Medulla oblongata (tissue), 1 donor: ENCODE measurements at regions not wholly inside any gene's neighbourhood (a gene's known extent, or its start where the extent isn't known, plus 50 kb on each side); places are given as distances from the start of the nearest gene placed in this dataset.
A peak's percentile ranks its signal among the peaks of the same experiment; 100 is the strongest.

Experiments
- DNase-seq: peaks from one replicate; pipeline ENCODE4 v3.0.0-alpha.2; 2015; ENCODE audit errors: extremely low spot score

- DNase-seq = no peak
Measured at GRCh38 chr7:79872176-79872575, 262.5 kb upstream of the GNAI1 start.

GRCh38 chr7:79868010-79868409, 266.6 kb upstream of the GNAI1 start:
- no peak for DNase-seq

DNA sequence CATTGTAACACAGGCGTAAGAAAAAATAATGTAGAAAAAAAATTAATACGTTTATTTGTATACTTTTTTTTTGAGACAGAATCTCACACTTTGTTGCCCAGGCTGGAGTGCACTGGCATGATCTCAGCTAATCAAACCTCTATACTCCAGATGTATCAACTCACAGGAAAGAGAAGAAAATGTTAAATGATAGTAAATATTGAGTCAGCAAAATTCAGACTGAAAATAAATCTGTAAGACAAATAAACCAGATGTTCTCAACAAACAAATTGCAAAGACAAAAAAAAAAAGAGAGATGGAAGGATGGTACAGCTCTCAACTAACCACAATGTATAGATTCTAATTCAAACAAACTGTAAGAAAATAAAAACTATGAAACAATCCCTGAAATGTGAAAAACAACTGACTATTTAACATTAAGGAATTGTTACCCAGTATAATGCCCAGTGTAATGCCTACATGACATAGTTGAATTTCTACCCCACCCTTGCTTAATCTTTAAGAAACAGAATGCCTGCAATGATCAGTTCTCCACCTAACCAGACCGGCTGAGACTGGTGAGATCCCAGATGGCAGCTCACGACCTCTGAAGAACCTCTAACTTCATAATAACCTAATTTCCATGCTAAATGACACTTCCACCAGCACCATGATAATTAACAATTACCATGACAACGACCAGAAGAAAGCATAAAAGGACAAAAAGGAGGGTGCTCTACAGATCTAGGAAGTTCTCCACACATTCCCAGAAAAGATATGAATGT, 272.0 kb upstream of the GNAI1 start:
- DNase-seq = no peak

DNA sequence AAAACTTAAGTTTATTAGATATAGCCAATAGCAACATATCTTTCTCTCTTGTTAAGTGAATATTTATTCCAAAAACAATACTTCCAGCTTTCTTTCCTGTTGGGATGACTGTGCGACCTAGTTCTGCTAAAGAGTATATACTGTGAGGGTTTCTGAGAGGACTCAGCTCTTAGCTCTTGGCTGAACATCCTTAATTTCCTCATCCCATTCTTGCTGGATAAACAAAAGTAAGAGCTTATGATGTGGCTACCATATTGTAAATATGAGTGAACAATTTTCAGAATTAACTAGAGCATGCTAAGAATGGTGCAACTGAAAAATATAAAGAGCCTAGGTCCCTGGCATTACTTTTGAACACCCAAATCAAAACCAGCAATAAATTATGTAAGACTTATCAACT, 279.5 kb upstream of the GNAI1 start:
- DNase-seq = no peak

DNA sequence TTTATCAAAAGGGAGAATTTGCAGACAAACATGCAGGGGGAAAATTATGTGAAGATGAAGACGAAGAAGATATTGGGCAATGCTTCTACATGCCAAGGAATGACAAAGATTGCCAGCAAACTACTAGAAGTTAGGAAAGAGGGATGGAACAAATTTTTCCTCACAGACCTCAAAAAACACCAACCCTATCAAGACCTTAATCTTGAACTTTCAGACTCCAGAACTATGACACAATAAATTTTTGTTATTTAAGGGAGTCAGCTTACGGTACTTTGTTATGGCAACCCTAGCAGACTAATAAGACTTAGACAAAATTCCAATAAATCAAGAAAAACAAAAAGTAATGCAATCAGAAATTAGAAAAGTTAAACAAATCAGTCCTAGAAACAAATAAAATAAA, 280.0 kb upstream of the GNAI1 start:
- no peak for DNase-seq

DNA sequence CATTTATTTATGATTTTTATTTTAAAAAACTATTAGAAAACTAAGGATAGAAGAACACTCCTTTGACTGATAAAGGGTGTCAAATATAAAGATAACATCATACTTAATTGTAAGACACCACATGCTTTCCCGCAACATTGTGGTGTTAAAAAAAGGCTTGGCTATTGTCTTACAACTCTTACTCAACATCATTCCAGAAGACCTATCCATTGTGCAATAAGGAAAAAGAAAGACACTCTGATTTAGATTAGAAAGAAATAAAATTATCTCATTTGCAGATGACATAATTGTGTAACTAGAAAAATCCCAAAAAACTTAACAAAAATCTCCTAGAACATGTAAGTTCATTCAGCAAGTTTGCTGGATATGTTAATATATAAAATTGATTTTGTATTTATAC, 296.7 kb upstream of the GNAI1 start:
- no peak for DNase-seq

- DNase-seq = no peak
Measured at GRCh38 chr7:79833616-79834015, 301.0 kb upstream of the GNAI1 start.

GRCh38 chr7:79828866-79829265, 305.8 kb upstream of the GNAI1 start:
- no peak for DNase-seq

DNA sequence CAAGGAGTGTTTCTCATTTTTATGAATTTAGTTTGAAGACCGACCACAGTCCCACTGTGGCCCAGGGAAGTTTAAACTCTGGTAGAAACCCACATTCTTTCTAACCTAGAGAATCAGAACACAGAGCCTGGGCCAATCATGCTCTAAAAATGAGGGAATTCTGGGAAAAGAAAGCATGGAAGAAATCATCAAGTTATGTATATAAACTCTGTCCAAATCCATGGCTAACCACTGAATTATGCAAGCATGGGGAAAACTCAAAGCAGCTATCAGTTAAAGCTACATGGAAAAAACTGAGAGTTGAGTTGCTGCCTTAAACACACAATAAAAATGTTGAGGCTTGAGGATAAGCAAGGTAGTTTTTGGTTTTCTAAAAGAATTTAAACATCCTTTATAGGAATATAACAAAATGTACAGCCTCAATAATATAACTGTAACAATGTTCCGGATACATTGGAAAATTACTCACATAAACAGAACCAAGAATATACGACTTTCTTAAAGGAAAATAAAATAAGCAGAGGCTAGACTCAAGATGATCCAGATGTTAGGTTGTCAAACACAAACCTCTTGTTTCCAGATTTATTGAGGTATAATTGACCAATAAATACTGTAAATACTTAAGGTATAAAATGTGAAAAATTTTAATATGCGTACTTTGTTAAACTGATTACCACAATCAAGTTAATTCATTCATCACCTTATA, 311.2 kb upstream of the GNAI1 start:
- DNase-seq = no peak

DNA sequence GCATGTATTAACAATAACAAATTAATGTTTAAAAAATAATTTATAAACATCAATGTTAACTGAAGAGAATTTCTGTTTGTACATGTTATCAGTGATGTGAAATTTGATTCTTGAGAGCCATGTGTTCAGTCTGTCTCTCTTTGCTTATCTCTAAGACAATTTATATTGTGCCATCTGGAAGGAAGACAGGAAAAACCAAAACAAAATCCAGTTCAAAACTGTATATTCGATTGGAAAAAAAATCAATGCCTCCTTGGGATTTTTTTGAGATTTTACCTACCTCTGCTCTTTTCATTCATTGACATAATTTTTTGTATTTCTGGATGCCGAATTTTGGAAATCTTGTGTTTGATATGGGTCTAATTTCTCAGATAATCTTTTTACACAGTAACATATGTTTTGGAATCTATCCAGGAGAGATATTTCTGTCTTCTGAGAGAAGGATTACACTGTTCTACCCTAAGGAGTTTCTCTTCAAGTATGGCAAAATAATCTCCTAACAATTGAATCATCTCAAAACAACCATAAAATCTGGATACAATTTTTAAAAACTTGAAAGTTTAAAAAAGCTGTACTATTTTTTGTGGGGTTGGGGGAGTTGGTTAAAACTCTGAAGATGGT, 311.9 kb upstream of the GNAI1 start:
- DNase-seq = no peak

- peak; percentile 67 for DNase-seq
Measured at GRCh38 chr7:79820387-79820786, 314.2 kb upstream of the GNAI1 start.

DNA sequence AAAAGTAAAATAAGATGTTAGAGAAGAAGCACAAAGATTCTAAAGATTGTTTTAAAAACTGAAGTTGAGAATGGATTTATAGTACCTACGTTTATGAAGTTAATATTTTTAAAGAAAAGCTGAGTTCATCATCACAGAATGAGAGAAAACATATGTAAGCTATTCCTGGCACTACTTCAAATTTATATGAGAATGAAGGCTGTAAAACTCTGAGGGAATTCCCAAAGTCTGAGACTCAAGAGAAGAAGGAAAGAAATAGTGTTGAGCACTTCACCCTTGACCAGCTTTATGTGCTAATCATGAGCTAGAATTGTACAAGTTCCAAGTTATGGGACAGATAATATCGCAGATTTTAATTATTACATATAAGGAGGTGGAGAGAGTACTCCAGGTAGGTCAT, 323.7 kb upstream of the GNAI1 start:
- DNase-seq = no peak

- DNase-seq = peak; percentile 25
Measured at GRCh38 chr7:79806161-79806734, 328.4 kb upstream of the GNAI1 start.

DNA sequence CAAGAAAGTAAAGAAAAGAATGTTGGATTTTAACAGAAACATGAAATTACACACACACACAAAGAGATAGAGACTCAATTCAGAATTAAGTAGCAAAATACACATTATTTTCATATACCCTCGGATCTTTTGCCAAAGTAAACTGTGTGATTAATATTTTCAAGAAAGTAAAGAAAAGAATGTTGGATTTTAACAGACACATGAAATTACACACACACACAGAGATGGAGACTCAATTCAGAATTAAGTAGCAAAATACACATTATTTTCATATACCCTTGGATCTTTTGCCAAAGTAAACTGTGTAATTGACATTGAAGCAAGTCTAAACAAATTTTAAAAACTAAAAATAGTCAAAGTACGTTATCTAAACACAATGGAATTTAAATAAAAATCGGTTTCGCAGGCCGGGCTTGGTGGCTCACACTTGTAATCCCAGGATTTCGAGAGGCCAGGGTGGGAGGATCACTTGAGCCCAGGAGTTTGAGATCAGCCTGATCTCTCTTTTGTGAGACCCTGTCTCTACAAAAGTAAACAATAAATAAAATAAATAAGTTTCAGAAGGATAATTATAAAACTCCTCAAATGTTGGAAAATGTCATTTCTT, 337.3 kb upstream of the MAGI2 start:
- DNase-seq = no peak

DNA sequence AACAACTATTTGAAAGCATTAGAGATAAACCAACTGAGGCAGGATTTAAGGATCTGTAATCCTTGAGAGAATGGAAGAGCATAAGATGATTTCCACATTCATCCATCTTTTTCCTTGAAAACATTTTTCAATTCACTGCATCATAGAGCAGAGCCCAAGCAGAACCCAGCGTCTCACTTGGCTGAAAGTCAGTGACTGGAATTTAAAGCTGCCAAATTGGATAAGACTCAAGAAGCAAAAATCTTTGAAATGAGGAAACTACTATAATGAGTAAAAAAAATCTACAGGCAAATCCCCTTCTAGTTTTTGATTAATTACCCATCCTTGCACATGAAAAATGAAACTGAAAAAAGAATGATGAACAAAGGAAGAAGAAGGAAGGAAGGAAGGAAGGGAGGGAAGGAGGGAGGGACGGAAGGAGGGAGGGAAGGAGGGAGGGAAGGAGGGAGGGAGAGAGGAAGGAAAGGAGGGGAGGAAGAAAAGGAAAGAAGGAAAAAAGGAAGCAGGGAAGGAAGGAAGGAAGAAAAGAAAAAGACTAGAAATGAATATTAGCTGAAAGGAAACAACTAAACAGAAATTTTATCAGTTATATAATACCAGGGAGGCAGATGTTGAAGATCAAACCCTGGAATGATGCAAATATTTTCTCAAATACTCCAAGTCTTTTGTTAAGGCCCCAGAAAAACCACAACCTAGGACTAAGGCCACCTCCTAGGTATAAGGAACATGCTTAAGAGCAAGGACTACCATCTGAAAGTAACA, 336.3 kb upstream of the MAGI2 start:
- no peak for DNase-seq

DNA sequence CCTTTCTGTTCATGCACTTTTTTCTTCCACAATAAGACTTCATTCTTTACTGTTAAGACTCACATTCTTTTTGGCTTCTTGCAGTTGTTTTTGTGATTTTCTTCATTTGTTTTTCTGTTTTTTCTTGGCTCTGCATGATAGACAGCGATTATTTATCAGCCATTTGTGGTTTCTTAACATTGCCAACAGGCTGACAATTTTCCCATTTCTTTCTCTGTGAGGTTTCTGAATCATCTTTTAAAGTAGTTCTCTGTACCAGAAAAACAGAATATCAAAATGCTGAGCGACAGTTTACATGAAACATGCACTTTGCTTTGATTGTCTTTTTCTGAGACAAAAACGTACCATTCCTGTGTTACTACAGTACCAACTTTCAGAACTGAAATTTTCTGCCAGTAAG, 334.2 kb upstream of the MAGI2 start:
- no peak for DNase-seq

DNA sequence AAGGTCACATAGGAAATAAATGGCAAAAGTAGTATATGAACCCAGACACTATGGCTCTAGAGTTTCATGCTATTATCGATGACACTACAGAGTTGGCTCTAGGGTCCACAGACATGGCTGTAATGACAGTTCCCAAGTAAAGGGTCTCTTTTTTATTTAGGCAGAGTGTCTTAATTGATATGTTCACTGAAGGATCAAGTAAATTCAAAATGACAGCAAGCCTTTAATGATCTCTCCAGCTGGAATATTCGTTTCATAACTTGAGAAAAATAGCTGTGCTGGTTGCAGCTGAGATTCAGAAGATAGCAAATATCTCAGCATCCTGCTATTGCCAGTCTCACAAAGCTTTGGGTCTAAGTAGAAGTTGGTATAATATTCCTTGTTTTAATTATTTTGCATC, 333.6 kb upstream of the MAGI2 start:
- no peak for DNase-seq

DNA sequence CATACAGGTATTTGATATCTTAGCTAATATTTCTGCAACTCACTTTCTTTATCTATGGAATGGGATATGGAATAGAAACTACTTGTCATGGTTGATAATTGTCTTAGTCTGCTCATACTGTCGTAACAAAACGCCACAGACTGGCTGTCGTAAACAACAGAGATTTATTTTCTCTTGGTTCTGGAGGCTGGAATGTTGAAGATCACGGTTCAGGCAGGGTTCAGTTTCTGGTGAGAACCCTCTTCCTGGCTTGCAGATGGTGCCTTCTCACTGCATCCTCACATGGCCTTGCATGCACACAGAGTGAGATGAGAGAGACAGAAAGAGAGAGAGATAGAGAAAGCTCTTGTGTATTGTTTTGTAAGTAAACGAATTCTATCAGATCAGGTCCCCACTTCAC, 332.7 kb upstream of the MAGI2 start:
- no peak for DNase-seq

DNA sequence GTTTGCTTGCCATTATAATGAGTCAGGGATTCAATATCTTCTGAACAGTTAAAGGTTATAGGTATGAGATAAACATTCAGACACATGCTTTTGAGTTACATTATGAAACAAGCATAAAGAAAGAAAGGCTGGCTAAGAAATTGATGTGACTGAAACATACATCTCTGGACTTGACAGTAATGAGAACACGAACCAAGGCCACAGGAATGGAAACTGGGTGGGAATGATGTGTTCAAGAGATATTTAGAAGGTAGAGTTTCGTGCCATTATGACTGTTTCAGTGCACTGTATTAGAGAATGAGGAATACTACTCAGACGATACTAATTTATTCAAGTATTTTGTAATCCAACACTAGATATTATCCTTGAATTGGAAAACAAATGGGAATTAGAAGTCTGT, 332.1 kb upstream of the MAGI2 start:
- DNase-seq = no peak

DNA sequence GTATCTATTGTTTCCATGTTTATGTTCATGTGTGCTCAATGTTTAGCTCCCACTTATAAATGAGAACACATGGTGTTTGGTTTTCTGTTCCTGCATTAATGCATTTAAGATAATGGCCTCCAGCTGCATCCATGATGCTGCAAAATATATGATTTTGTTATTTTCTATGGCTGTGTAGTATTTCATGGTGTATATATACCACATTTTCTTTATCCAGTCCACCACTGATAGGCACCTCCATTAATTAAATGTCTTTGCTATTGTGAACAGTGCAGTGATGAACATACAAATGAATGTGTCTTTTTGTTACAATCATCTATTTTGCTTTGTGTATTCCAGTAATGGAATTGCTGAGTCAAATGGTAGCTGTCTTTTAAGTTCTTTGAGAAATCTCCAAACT, 329.4 kb upstream of the MAGI2 start:
- DNase-seq = no peak

- no peak for DNase-seq
Measured at GRCh38 chr7:79782256-79782655, 328.8 kb upstream of the MAGI2 start.

GRCh38 chr7:79781716-79782115, 328.2 kb upstream of the MAGI2 start:
- no peak for DNase-seq
